ENCODE measurements at regions not wholly inside any gene's neighbourhood (a gene's known extent, or its start where the extent isn't known, plus 50 kb on each side); places are given as distances from the start of the nearest gene placed in this dataset.
"Not testable (repeated sequence)": the region's sequence is repeated elsewhere in the genome, so short reads cannot be mapped to it uniquely, and the experiment has no call there.

DNA sequence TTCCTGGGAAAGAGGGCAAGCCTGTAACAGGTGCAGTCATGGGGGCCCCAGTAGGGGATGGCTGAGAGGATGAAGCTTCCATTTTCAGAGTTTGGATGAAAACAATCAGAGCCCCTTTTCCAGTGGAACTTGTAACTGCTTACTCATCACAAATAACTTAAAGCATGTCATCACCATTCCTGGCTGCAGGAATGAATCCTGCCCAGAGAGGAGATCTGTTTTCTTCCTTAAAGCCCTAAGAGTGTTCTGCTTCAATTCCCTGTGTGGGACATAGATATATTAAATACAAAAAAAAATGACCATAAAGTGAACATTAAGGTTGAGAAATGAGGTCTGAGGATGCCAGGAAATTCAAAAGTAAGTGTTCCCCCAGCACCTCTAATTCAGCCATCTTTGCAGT, 183.4 kb upstream of the MEIS1 start:
- ChIA-PET CTCF (no interaction called here), POLR2A (no interaction called here)

DNA sequence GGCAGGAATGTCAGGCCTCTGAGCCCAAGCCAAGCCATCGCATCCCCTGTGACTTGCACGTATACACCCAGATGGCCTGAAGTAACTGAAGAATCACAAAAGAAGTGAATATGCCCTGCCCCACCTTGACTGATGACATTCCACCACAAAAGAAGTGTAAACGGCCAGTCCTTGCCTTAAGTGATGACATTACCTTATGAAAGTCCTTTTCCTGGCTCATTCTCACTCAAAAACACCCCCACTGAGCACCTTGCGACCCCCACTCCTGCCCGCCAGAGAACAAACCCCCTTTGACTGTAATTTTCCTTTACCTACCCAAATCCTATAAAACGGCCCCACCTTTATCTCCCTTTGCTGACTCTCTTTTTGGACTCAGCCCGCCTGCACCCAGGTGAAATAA, 185.8 kb upstream of the MEIS1 start:
- CTCF ChIA-PET, POLR2A ChIA-PET: not testable (repeated sequence)

DNA sequence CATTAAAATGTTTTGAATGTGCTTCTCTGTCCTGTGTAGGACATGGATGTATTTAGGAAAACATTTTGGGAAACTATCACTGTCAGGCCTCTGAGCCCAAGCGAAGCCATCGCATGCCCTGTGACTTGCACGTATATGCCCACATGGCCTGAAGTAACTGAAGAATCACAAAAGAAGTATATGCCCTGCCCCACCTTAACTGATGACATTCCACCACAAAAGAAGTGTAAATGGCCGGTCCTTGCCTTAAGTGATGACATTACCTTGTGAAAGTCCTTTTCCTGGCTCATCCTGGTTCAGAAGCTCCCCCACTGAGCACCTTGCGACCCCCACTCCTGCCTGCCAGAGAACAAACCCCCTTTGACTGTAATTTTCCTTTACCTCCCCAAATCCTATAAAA, 191.1 kb upstream of the MEIS1 start:
- CTCF ChIA-PET, POLR2A ChIA-PET: not testable (repeated sequence)

DNA sequence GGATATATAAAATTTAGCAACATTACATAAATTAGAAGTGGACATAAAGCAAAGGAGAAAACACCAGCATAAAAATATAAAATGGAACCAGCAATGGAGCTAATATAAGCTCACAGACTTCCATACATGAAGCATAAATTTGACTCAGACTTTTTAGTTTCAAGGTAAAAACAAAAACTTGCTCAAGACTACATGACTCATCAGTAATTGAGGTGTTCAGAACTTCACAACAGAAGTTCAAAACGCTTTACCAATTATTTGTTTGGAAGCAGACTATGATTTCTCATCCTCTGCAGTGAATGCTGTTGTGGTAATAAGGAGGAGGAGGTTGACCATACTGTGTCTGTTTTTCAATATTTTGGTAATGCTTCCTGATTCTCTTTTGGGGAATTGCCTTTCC, 192.0 kb upstream of the MEIS1 start:
- CTCF ChIA-PET: not testable (repeated sequence)

DNA sequence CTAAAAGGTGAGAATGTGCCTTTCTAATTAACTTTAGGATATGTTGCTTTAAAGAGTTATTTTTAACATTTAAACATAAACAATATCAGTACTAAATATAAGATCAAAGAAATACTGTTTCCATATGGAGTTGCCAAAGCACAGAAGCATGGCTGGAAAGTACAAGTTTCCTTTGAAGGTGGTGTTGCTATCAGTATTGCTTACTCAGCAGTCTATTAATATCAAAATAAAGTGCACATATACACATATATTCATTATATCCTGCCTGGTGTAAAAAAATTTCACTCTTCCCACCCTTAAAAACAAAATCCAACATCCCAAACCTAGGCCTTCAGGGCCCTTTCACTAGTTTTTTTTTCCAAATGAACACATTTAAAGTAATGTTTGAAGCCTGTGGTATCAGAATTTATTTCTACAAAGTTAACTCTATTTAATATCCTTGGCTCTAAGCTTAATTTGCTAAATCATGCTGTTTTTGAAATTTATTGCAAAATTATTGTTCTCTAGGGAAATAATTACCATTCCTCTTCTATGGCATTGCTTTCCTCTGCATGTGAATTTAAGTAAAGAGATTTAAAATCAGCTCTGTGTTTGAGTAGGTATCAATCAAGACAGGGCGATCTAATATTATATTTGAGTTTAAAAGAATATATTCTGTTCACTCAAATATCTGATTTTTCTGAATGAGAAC, 192.7 kb upstream of the MEIS1 start:
- ChIA-PET CTCF (no interaction called here), POLR2A (no interaction called here)

More for the DNA sequence above, 192.0 kb upstream of the MEIS1 start:
- POLR2A ChIA-PET: not testable (repeated sequence)

DNA sequence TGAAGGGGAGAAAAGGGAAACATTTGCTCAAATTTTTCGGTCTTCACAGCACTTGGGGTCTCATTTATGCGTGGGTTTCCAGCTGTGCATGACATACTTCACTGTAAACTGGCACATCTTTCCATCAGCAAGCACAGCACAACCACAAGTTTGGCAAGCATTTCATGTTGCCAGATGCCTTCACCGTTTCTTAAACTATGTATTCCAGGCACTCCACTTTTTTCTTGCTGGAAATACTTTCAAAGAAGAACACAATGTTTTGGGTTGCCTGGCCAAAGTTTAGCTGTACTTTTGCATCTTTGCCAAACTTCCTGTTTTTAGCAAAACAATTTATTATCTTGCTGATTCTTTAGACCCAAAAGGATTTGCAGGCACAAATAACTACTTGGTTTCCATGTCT, 194.6 kb upstream of the MEIS1 start:
- POLR2A ChIA-PET: no interaction called here
- CTCF ChIA-PET: no interaction called here

DNA sequence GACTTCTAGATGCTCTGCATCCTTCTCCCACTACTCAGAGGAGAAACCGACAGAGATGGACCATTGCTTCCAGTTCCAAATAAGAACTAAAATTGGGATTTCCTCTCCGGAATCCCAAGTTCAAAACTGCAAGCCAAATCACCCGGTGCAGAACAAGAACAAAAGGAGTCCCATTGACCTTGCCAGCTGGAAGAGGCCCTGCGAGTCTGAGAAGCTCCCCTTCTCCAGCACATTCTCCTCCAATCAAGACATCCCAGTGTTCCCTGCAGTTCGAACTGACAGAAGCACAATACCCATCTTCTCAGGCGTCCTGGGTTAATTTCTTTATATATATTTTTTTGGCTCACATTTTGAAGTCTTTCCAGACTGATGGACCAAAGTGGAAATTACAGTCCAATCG, 195.3 kb upstream of the MEIS1 start:
- CTCF ChIA-PET: no interaction called here
- POLR2A ChIA-PET: no interaction called here

DNA sequence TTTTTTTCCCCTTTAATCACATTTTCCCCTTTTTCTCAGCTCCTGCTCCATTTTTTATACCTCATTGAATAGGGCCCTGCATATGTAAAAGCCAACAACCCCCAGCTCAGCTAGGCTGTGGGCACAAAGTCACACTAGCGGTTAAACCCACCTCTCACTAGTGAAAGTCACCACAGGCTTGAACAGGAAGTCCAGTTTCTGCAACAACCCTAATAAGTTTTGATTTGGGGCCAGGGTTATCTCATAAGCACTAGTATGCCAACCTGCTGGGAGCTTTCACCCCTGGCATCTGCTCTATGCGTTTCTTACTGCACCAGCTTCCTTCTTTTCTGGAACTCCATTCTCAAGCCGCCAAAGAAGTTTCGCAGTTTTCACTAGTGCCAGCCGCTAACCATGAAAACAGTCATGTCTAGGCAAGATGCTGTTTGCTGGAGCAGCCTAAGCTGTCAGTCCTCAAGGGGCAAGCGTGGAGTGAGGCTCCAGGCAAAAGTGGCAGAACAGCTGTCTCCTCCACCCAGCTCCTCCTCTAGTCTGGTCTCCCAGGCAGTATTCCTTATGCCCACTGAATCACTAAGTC, 197.0 kb upstream of the MEIS1 start:
- ChIA-PET POLR2A (no interaction called here), CTCF (no interaction called here)

DNA sequence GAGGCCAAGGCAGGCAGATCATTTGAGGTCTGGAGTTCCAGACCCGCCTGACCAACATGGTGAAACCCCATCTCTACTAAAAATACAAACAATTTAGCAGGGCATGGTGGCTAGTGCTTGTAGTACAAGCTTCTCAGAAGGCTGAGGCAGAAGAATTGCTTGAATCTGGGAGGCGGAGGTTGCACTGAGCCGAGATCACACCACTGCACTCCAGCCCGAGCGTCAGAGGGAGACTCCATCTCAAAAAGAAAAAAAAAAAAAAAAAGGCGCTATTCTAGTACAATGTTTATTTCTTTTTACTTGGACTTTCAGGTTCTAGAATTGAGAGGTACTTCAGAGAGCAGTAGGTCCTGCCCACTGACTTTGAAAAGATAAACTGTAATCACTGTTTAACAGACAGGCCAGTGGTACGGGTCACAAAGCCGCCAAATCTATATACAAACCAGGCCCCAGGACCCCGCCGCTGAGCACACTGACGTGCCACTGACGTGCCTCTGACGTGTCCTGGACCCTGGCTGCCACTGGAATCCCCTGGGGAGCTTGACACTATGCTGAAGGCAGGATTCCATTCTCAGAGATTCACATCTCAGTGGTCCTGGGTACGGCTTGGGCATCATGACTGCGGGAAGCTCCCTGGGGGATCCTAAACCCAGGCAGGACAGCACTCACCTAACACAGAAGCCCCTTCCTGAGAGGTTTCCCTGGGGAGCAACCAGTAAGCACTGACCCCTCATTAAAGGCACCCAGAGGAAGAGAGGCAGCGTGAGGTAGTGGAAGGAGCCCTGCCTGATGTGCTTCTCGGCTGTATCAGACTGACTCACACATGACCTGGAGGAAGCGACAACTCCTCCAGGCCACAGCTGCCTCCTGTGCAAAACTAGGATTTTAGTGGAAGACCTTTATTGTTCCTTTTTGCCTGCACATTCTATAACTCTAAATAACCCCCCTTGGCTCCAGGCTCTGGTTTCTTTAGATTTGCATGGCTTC, 197.8 kb upstream of the MEIS1 start:
- CTCF ChIA-PET: no interaction called here
- POLR2A ChIA-PET: no interaction called here

DNA sequence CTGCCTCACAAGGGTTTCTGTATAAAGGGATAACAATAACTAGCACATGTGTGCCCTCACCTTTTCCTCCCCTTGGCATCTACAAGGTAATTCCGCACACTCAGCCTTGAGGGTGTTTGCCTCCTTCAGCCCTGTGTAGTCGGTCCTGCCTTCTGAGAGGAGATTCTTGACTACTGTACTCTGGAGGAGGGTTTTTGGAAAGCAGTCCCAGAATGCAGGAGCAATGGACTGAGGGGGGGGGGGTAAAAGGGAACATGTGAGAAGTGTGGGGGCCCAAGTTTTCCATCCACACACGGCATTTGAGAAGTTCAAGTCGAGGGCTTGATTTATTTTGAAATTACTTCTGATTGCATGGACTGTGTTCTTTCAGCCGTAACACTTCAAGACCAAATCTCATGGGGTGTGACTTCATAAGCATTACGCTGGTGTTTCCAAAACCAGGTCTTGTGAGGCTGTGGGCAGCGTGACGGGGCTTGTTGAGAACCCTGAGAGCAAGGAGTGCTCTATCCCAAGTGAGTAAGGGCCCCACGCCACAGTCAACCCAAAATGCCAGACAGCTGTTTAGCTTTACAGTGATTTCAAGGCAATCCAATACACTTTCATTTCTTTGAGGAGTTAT, 198.7 kb upstream of the MEIS1 start:
- POLR2A ChIA-PET: no interaction called here
- CTCF ChIA-PET: no interaction called here

DNA sequence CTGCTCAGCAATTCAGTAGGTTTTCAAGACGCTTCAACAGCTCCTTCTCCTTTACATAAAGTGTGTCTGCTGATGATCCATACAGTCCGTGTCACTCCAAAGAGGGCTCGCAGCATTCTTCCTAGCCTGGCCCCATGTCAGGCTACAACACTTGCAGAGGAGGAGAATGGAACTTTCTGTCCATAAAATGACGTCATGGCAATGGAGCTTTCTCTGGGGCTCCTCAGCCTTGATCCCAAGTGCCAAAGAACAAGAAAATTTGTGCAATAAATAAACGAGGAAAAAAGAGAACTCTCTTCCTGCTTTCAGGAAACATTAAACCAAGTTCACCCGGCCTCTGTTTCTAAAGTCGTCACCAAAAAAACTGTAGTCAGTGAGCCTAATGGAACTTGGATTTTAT, 199.5 kb upstream of the MEIS1 start:
- CTCF ChIA-PET: no interaction called here
- POLR2A ChIA-PET: no interaction called here

DNA sequence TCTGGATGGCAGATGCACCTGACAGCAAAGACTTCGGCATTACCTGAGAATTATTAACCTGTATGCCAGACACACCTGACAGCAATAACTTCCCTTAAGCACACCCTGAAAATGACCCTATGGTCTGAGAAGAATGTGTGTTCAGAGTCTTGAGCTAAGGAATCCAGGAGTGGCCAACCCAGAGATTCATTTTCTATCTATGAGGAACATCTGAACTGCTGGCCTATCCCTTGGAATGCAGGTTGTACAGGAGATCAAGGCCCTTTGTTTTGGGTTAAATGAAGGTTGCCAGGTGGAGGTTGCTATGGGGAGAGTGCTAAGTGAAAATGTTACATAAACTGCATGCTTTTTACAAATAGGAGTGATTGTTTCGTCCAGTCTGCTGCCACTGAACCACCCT, 200.9 kb upstream of the MEIS1 start:
- ChIA-PET CTCF (no interaction called here), POLR2A (no interaction called here)

DNA sequence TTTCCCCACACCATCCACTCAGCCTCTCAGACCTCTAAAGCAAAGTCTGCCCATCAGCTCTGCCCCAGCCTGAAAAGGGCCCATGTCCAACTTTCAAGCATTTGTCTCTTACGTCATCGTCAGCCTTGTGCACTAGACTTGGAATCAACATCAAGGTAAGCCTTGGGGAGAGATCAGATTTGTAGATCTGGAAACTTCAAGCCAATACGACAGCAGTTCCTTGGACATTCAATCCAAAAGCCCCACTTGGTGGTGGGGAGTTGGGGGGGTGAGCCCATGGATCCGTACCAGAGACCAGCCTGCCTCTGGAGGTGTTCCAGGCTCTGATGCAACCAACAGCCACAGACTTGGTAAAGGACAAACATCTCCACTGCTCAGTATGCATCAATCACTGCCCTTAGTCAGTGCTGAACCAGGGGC, 206.8 kb upstream of the MEIS1 start:
- POLR2A ChIA-PET: no interaction called here
- CTCF ChIA-PET: no interaction called here

DNA sequence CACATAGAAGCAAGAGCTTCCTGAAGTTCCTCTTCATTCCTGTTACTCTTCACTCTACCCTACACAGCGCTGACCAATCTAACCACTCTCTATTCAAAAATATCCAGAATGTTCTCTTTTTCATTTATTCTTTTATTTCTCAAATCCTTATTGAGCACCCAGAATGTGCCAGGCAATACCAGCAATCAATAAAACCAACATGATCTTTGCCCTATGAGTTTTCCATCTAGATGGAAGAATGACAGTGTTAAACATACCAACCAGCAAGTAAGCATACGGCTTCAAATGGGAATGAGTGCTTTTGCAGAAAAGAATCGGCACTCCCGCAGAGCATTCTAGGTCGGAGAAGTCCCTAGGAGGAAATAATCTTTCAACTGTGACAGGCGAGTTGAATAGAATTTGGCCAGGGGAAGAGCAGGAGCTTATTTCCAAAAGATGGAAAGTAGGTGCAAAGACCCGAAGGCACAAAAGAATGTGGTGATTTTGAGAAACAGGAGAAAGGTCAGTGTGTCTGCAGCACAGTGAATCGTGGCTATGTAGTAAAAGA, 217.8 kb upstream of the MEIS1 start:
- POLR2A ChIA-PET: no interaction called here
- CTCF ChIA-PET: no interaction called here

DNA sequence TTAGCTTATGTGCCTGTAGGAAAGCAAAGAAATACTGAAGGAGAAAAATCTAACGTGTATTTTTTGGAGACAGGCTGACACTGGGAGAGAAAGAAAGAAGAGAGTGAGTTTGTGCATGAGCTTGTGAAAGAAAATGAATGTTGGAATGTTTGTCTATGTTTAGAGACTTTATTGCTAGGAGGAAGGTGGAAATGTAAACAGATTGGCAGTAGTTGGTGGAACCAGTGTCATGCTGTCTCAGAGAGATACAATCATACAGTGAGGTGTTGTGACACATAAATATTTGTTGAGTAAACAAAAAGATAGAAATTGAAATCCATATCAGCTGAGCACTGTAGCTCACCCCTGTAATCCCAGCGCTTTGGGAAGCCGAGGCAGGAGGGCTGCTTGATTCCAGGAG, 222.2 kb upstream of the MEIS1 start:
- CTCF ChIA-PET: no interaction called here

DNA sequence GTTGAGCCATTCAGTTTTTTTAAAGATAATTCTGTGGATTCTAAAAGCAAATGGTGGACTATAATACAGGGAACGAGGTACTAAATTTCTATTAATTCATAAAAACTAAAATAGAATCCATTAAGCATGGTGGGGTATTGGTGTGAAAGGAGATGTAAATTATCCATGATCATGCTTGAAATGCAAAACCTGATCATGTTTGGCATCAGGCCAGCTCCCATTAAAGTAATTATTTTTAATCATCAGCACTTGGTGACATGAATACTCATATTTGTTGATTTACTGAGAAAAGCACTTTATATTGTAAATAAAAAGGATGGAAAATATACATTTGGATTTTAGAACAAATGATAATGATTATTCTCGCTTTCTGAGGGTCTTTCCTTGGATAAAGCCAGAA, 232.3 kb upstream of the MEIS1 start:
- ChIA-PET CTCF (no interaction called here), POLR2A (no interaction called here)

More for the DNA sequence above, 222.2 kb upstream of the MEIS1 start:
- POLR2A ChIA-PET: no interaction called here

DNA sequence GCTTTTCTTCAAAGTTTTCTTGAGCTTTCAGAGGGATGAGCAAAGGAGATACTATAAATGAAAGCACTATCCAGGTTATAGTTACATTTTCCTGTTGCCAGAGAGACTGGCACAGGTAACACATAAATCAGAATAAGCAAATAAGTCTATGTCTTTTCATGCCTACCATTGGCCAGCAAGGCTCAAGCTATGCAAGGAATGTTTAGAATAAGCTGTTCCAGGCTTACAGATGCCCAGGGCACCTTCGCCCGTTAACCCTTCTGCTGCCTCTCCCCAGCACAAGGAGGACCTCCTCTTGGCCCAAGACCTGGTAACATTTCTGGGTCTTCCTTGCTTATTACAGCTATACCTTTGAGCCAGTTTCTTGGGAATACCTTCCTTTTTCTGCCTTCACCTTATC, 233.7 kb upstream of the MEIS1 start:
- POLR2A ChIA-PET: no interaction called here
- CTCF ChIA-PET: no interaction called here

DNA sequence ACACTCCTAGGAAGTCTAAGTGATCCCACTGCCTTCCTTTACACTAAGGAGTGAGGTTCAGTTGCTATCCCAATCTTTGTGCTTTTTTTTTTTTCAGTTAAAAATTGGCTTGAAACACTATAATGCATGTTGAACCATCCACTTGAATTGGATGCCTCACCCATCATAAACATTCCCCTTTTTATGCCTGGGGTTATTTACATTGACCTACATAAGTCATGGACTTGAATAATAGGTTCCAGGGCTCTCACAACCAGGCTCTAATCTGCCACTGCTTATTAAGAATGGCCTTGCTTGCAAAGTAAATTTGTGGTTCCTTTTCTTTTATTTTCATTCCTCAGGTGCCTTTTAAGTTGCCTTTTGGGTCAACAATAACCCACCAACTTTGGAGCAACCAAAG, 236.1 kb upstream of the MEIS1 start:
- ChIA-PET POLR2A (no interaction called here), CTCF (no interaction called here)

DNA sequence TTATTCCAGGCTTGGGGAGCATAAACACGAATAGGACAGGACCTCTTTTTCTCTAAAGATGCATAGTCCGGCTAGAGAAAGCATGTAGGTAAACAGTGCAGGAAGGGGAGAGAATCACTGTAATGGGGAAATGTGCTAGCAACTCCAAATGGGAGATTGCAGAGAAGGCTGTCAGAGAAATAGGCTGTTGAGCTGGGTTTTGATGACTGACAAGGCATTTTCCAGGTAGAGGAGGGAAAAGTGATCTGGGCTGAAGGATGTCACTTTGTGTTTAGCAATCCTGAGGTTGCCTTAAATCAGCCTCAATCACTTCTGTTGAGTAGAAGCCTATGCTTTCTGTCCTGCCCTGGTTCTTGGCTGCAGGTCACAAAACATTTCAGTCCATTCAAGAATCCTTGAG, 242.0 kb upstream of the MEIS1 start:
- ChIA-PET POLR2A (no interaction called here), CTCF (no interaction called here)

DNA sequence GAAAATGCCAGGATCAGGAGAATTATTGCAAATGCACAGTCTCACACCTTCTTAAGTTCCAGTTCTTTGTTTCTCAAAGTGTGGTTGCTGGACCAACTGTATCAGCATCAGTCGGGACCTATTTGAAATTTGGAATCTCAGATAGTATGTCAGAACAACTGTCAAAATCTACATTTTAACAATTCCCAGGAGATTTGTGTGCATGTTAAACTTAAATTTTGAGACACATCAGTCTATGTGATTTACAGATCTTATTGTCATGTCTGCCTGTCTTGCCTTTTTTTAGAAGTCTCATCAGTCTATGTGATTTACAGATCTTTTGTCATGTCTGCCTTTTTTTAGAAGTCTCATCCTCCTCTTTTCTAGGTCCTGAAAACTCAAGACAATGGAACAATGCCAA, 243.6 kb upstream of the MEIS1 start:
- POLR2A ChIA-PET: no interaction called here
- CTCF ChIA-PET: no interaction called here

DNA sequence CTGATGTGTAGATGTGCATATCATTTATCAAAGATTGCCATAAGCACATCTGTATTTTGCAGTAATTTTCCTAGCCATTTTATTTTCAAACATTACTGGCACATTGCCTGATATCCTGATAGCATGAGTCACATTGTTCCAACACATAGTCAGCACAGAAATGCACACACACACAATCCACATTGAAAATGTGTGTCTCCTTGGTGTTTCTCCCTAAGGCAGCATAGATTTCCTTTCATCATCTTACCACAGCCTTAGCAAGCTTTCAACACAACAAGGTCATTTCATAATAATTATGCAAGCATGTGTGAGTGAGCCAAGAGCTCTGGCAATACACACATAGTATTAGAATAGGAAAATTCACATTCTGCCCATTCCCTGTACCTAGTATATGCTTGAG, 245.4 kb upstream of the MEIS1 start:
- CTCF ChIA-PET: no interaction called here
- POLR2A ChIA-PET: no interaction called here

All from activated CD8-positive, alpha-beta memory T cell treated with anti-CD3 and anti-CD28 coated beads for 36 hours (primary cell).